OCI-LY3 (cell line): ENCODE measurements at regions not wholly inside any gene's neighbourhood (a gene's known extent, or its start where the extent isn't known, plus 50 kb on each side); places are given as distances from the start of the nearest gene placed in this dataset.
"Not testable (repeated sequence)": the region's sequence is repeated elsewhere in the genome, so short reads cannot be mapped to it uniquely, and the experiment has no call there.

ENCODE experiments used
- H2AFZ ChIP-seq: fragments of 200-600, 300-600 bp; shearing (Covaris generic); 2 replicates; pipeline ENCODE4 v1.6.0; 2014; ENCODE audit warnings: antibody characterized with exemption, low read depth, low read length
- H3K27ac ChIP-seq: fragments of 200-600, 300-600 bp; sonication (generic); 2 replicates; pipeline ENCODE4 v1.5.1; 2014; ENCODE audit warnings: mild to moderate bottlenecking, low read length, moderate library complexity, mixed read lengths
- H3K27me3 ChIP-seq: fragments of 200-600, 300-600 bp; sonication (generic); 2 replicates; pipeline ENCODE4 v1.6.1; 2014; ENCODE audit warnings: low read depth, low read length, mixed read lengths
- H3K36me3 ChIP-seq: fragments of 200-600, 300-600 bp; sonication (generic); replicated peaks from 2 replicates; pipeline ENCODE3; 2014; ENCODE audit warnings: low read depth, low read length, mixed read lengths
- H3K4me1 ChIP-seq: fragments of 300-600, 200-600 bp; sonication (generic); 2 replicates; pipeline ENCODE4 v1.6.1; 2014; ENCODE audit warnings: low read length, mixed read lengths
- H3K4me2 ChIP-seq: fragments of 200-600, 300-600 bp; sonication (generic); 2 replicates; pipeline ENCODE4 v1.6.1; 2014; ENCODE audit warnings: low read length, mixed read lengths
- H3K4me3 ChIP-seq: fragments of 300-600, 200-600 bp; sonication (generic); 2 replicates; pipeline ENCODE4 v1.5.1; 2014; ENCODE audit warnings: antibody characterized with exemption, mild to moderate bottlenecking, low read length, moderate library complexity
- H3K79me2 ChIP-seq: fragments of 300-600, 200-600 bp; shearing (Covaris generic); 2 replicates; pipeline ENCODE4 v1.6.1; 2014; ENCODE audit warnings: mild to moderate bottlenecking, low read length, mixed read lengths
- H3K9ac ChIP-seq: fragments of 300-600, 200-600 bp; shearing (Covaris generic); 2 replicates; pipeline ENCODE4 v1.6.0; 2014; ENCODE audit warnings: mild to moderate bottlenecking, low read length, moderate library complexity
- H3K9me3 ChIP-seq: fragments of 200-600, 300-600 bp; shearing (Covaris generic); 2 replicates; pipeline ENCODE4 v1.6.1; 2014; ENCODE audit warnings: low read length, mixed read lengths; ENCODE audit not compliant: insufficient read depth
- H4K20me1 ChIP-seq: fragments of 200-600, 300-600 bp; sonication (generic); 2 replicates; pipeline ENCODE4 v1.6.1; 2016; ENCODE audit warnings: low read length, mixed read lengths; ENCODE audit not compliant: insufficient read depth
- EZH2phosphoT487 ChIP-seq: fragments of 200-600 bp; shearing (Covaris generic); IDR thresholded peaks from 2 replicates; pipeline ENCODE4 v1.6.1; 2018; ENCODE audit warnings: antibody characterized with exemption, mixed run types, low read depth
- TF ChIP-seq, protein P1 (sequence below): fragments of 200-600, 300-600 bp; sonication (generic); IDR thresholded peaks from 2 replicates; pipeline ENCODE4 v1.5.1; 2014; ENCODE audit warnings: antibody characterized with exemption, low read length, low read depth

DNA sequence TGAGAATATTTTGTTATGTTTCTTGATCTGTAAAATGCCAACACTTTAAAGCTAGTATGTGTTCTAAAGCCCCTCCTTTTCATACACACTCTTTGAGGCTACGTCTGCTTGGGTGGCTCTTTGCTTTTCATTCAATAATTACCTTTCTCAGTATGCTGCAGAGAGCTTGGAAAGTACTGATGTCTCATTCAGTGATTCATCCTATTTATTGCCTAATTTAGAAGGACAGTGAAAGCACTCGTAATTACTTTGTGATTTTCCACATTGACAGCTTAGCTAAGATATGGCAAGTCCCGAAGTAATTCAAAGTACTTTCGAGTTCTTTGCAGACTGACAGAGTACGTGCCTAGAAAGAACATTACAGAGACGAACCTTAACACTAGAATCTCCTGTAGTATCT, 57.2 kb downstream of the BMP15 start:
- no peak overlapping the region for H2AFZ ChIP-seq
- no peaks in the 10 kb centered on the region for H3K27me3 ChIP-seq
- H3K9ac ChIP-seq: no peak overlapping the region
- no peaks in the 10 kb centered on the region for H3K36me3 ChIP-seq
- TF ChIP-seq, protein P1, sequence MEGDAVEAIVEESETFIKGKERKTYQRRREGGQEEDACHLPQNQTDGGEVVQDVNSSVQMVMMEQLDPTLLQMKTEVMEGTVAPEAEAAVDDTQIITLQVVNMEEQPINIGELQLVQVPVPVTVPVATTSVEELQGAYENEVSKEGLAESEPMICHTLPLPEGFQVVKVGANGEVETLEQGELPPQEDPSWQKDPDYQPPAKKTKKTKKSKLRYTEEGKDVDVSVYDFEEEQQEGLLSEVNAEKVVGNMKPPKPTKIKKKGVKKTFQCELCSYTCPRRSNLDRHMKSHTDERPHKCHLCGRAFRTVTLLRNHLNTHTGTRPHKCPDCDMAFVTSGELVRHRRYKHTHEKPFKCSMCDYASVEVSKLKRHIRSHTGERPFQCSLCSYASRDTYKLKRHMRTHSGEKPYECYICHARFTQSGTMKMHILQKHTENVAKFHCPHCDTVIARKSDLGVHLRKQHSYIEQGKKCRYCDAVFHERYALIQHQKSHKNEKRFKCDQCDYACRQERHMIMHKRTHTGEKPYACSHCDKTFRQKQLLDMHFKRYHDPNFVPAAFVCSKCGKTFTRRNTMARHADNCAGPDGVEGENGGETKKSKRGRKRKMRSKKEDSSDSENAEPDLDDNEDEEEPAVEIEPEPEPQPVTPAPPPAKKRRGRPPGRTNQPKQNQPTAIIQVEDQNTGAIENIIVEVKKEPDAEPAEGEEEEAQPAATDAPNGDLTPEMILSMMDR: no peak
- no peak for TF ChIP-seq EZH2phosphoT487
- no peak overlapping the region for H3K27ac ChIP-seq
- H3K4me3 ChIP-seq: no peak overlapping the region
- no peaks in the 10 kb centered on the region for H3K9me3 ChIP-seq
- H3K4me2 ChIP-seq: no peak overlapping the region
- no peaks in the 10 kb centered on the region for H3K79me2 ChIP-seq
- no peaks in the 10 kb centered on the region for H4K20me1 ChIP-seq
- H3K4me1 ChIP-seq: no peaks in the 10 kb centered on the region

DNA sequence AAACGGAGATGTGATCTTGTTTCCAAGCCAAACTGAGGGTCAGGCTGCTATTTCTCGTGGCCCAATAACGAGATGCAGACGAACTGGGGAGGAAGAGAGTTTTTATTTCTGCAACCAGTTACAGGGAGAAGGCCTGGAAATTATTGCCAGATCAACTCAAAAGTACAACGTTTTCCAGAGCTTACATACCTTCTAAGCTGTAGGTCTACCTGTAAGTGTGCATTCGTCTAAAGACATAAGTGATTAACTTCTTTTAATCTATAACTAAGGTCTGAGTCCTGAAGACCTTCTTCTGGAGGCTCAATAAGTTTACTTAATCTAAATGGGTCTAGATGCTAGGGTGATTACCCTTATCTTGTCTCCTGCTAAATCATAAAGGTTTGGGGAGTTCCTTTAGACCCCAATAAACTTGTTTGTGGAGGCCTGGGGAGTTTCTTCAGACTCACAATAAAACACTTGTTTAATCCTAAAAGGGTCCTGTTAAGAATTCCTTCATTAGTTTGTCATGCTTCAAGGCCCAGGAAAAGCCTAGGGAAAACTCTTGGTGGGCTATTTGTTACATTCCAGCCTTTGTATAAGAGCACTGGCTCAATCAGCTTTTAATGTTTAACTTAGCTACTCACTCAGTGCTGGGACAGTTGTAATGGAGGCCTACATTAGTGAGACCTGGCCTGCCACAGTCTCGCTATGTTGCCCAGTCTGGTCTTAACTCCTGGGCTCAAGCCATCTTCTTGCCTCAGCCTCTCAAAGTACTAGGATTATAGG, 58.5 kb downstream of the BMP15 start:
- H3K27ac ChIP-seq, H3K79me2 ChIP-seq, H3K9ac ChIP-seq, H3K4me1 ChIP-seq, H3K9me3 ChIP-seq, H3K4me3 ChIP-seq, H2AFZ ChIP-seq, H3K27me3 ChIP-seq, H3K4me2 ChIP-seq, H4K20me1 ChIP-seq, H3K36me3 ChIP-seq: not testable (repeated sequence)

- Histone ChIP-seq H3K9ac (no peak overlapping the region), H3K4me3 (no peak overlapping the region)
- TF ChIP-seq, protein P1: no peak
- no peak for TF ChIP-seq EZH2phosphoT487
Observed at GRCh38 chrX:50971395-50971794, 60.9 kb downstream of the BMP15 start.

DNA sequence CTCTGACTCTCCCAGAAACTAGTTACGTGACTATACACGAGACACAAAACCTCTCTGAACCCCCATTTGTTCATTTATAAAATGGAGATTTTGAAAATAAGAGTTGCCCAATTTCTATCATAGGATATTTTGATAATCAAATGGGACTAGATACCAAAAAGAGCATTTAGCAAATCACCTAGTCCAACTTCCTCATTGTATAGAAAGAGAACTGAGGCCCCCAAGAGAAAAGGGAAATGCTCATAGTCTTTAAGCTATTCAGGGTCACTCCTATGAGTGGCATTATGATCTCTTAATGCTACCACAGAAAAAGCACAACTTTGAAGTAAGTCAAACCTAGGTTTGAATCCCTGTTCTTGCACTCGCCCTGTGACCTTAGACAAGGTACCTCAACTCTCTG, 62.7 kb downstream of the BMP15 start:
- TF ChIP-seq EZH2phosphoT487: no peak
- TF ChIP-seq, protein P1: no peak
- H4K20me1 ChIP-seq: no peaks in the 10 kb centered on the region
- no peak overlapping the region for H2AFZ ChIP-seq
- no peak overlapping the region for H3K9ac ChIP-seq
- no peaks in the 10 kb centered on the region for H3K79me2 ChIP-seq
- no peaks in the 10 kb centered on the region for H3K9me3 ChIP-seq
- no peak overlapping the region for H3K4me3 ChIP-seq
- H3K4me2 ChIP-seq: no peak overlapping the region
- H3K27ac ChIP-seq: no peak overlapping the region
- no peaks in the 10 kb centered on the region for H3K36me3 ChIP-seq
- no peaks in the 10 kb centered on the region for H3K27me3 ChIP-seq
- no peaks in the 10 kb centered on the region for H3K4me1 ChIP-seq

More at GRCh38 chrX:50971395-50971794, 60.9 kb downstream of the BMP15 start:
- Histone ChIP-seq H3K36me3 (no peaks in the 10 kb centered on the region), H4K20me1 (no peaks in the 10 kb centered on the region), H3K4me1 (no peaks in the 10 kb centered on the region), H3K9me3 (no peaks in the 10 kb centered on the region), H2AFZ (no peak overlapping the region), H3K27ac (no peak overlapping the region), H3K27me3 (no peaks in the 10 kb centered on the region), H3K79me2 (no peaks in the 10 kb centered on the region), H3K4me2 (no peak overlapping the region)
